Right ventricle myocardium superior (tissue), 1 donor: ENCODE measurements at regions not wholly inside any gene's neighbourhood (a gene's known extent, or its start where the extent isn't known, plus 50 kb on each side); places are given as distances from the start of the nearest gene placed in this dataset.
A peak's percentile ranks its signal among the peaks of the same experiment; 100 is the strongest.
"Not testable (repeated sequence)": the region's sequence is repeated elsewhere in the genome, so short reads cannot be mapped to it uniquely, and the experiment has no call there.

ENCODE experiments used
- ATAC-seq: fragments of 200-7000 bp; cut with Tn5 transposase; one replicate; pipeline ENCODE4 v1.9.1; 2020; ENCODE audit warnings: mild to moderate bottlenecking; ENCODE audit not compliant: poor library complexity
- DNase-seq: peaks from one replicate; pipeline ENCODE4 v3.0.0-alpha.2; 2020
- intact Hi-C: fragments of 100-400 bp; cut with DNase I; formaldehyde crosslinking; loops from one replicate; pipeline ENCODE4 v1.11.2; 2022
- donor health status: DM: no; HTN: yes; CAD: no; lungs with severe emphysema.

GRCh38 chr9:106119176-106119575 is 424.8 kb downstream of the TMEM38B start:
- no peak for DNase-seq
- ATAC-seq: no peak
- intact Hi-C loops: no loop called here

DNA sequence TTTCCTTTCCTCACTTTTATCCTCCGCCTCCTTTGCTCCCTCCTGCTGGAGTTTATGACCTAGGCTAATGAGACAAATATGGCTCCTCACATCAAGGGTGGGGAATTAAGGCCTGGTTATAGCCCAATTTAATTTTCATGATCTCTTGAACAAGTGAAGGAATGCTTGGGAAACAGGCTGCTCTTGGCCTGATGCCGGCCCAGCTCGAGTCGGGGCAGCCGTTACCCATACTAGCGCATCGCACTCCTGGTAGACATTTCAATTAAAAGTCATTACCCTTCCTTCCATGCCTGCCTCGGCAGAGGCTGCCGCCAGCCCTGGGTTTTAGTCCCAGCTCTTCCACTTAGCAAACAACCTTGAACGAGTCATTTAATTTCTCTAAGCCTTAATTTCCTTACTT is 425.7 kb downstream of the TMEM38B start:
- intact Hi-C loops: no loop called here
- no peak for DNase-seq
- no peak for ATAC-seq

- no peak for DNase-seq
- no peak for ATAC-seq
- intact Hi-C loops: no loop called here
These were observed 433.4 kb downstream of the TMEM38B start for GRCh38 chr9:106127776-106128175.

- DNase-seq: no peak
These were observed 436.0 kb downstream of the TMEM38B start for GRCh38 chr9:106130374-106130773.

DNA sequence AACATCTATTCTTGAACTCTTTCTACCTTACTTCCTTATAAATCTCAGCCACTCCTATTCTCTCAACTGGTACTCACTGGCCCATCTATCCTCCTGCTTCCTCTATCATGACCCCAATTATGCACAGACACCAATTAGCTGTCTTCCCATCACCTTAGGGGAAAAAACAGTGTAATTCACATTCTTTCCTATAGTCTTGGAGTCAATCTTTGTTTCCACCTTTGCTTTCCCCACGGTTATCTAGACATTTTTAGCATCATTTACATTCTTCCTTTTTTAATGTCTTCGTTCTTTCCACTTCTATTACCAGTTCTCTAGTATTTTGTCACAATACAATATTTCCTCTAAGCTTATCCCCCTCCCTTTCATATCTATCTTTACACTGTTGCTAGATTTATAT is 449.4 kb downstream of the TMEM38B start:
- no peak for DNase-seq
- intact Hi-C loops: no loop called here
- ATAC-seq: no peak

More at GRCh38 chr9:106130374-106130773, 436.0 kb downstream of the TMEM38B start:
- ATAC-seq: no peak
- intact Hi-C loops: no loop called here

- DNase-seq (no peak), ATAC-seq (no peak)
- intact Hi-C loops: no loop called here
These were observed 451.9 kb downstream of the TMEM38B start for GRCh38 chr9:106146066-106146840.

- intact Hi-C loops: no loop called here
- DNase-seq (no peak), ATAC-seq (no peak)
These were observed 452.5 kb downstream of the TMEM38B start for GRCh38 chr9:106146886-106147285.

DNA sequence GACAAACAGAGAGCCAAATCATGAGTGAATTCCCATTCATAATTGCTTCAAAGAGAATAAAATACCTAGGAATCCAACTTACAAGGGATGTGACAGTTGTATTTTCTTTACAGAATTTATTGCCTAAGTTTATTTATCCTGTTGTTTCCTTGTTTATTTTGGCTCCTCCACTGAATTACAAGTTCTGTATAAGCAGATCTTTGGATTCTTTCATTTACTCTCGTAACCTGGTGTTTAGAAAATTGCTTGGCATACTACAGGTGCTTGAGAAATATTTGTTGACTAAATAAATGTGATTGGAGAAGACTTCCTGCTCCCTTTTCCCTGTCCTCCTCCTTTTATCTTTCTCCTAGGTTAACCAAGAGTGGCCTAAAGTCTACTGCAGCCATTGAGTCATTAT is 455.6 kb downstream of the TMEM38B start:
- intact Hi-C loops: no loop called here
- DNase-seq (no peak), ATAC-seq (no peak)

DNA sequence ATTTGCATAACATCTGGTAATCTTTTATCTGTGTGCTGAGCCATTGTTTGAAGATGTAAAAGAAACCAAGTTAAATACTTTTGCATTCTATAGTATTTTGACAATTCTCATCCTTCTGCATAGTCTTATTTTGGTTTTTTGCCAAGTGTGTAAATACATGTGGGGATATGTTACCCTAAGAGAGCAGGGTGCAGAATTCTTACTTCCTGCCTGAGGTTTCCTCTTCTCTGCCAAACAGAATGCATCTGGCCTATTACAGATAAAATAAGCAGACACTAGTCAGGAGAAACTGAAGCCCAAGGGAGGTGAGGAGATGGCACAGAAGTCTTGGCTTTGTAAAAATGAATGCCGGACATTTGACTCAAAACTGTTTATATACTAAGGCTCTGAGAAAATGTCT is 462.1 kb downstream of the TMEM38B start:
- no peak for DNase-seq
- intact Hi-C loops: no loop called here
- ATAC-seq: no peak

DNA sequence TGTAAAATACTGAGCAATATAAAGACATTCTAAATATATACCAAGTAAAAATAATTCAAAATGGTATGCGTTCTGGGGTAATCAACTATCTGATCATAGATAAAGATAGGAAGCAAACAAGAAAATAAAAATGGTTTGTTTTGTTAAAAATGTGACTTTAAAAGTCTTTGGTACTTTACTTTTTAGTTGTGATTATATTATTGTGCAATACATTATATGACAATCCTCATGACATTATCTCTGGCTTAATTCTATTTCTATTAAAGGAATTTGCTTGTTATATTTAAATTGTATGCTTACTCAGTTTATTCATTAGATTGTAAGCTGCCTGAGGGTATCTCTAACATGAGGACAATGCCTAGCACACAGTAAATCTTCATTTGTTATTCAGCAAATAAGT is 477.9 kb downstream of the TMEM38B start:
- no peak for ATAC-seq
- no peak for DNase-seq
- intact Hi-C loops: no loop called here

DNA sequence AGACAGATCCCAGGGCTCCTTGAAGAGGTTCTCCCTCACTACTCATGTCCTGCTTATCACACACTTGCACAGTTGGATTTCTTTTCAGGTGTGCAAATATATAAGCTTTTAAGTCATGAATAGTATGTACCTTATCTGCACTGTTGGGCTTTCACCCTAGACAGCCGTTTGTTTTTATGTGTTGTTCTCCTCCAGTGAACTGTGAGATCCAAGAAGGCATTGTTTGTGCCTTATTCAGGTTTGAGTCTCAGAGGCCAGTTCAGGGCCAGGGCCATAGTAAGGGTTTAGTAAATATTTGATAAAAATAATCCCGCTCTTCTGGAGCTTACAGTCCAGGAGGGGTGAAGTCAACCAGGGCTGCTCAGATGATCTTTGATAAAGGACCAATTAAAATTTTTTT is 480.0 kb downstream of the TMEM38B start:
- intact Hi-C loops: no loop called here
- DNase-seq (no peak), ATAC-seq (no peak)

DNA sequence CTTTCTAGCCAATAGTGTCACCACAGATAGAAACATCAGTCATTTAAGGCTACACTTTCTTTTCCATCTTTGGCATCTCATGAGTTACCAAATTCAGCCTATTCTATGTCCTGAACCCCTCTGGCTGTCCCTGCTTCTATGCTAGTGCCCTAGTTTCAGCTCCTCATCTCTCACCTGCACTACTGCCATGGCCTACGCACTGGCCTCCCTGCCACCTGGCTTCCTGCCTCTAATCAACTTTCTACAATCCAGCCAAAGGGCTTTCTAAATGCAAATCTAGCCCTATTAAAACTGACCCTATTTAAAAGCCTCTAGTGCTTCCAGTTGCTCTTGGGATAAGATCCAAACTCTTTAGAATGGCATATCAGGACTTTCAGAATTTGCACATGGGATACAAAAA is 482.9 kb downstream of the TMEM38B start:
- intact Hi-C loops: no loop called here
- DNase-seq: no peak
- no peak for ATAC-seq

DNA sequence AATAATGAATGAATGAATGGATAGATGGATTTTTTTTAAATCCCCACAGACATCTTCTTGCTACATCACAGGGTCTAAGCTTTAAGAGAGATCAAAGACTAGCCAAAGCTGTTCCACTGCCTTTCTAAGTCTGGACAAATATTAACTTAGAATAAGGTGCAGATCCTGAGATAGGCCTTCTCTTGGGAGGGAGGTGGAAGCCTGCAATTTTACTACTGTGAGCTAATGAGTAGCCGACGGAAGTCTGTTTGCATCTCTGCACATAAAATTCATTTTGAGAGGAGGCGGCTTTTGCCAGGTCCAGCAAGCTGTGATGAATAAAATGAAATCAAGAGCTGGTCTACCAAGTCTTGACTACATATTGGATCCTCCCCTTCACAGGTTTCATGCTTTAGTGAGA is 484.9 kb downstream of the TMEM38B start:
- no peak for ATAC-seq
- intact Hi-C loops: no loop called here
- no peak for DNase-seq

- intact Hi-C loops, DNase-seq, ATAC-seq: not testable (repeated sequence)
These were observed 509.6 kb downstream of the TMEM38B start for GRCh38 chr9:106203815-106204516.

GRCh38 chr9:106207298-106207697 is 513.0 kb downstream of the TMEM38B start:
- ATAC-seq (no peak), DNase-seq (no peak)
- intact Hi-C loops: loop anchor here (5.0 kb wide), 1 partner anchor 300 kb away; no protein-coding TSS in a partner anchor

GRCh38 chr9:106218427-106218826 is 524.1 kb downstream of the TMEM38B start:
- no peak for DNase-seq
- ATAC-seq: no peak
- intact Hi-C loops: no loop called here

DNA sequence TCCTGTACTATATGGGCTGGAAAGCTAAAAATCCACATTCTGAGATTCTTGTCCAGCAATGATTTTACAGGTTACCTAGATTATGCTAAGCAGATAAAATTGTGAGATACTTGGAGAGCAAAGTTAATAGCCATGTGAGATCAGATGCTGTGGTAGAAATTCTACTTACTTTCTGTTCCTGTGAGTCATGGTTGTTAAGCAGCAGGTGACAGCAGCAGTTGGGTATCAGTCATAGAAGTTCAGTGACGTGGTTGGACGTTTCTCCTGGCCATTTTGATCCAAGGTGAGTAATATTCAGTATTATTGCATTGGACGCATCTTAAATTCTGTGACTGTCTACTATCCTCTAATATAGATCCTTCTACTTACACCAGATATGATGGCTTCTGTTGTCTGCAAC is 524.5 kb downstream of the TMEM38B start:
- no peak for ATAC-seq
- intact Hi-C loops: no loop called here
- DNase-seq: no peak

DNA sequence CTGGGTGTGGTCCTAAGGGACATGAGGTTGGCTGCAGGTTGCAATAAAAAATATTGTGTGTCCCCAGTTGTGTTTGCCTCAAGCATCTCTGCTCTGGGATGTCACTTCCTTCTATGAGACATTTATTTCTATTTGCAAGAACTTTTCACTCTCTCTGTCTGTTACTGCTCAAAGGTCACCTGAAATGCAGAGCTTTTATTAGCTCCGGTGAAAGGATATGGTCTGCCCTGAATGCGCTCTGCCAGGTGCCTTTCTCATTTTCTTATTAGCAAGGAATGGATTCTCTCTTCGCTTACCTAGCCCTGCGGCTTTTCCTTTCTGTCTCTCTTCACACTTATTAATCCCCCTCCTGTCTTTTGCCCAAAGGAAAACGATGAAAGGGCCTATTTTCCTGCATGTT is 526.1 kb downstream of the TMEM38B start:
- DNase-seq: no peak
- intact Hi-C loops: no loop called here

GRCh38 chr9:106228861-106229260 is 534.5 kb downstream of the TMEM38B start:
- DNase-seq (peak; percentile 67), ATAC-seq (peak; percentile 94)
- intact Hi-C loops: no loop called here

More for the DNA sequence above, 526.1 kb downstream of the TMEM38B start:
- ATAC-seq: no peak

DNA sequence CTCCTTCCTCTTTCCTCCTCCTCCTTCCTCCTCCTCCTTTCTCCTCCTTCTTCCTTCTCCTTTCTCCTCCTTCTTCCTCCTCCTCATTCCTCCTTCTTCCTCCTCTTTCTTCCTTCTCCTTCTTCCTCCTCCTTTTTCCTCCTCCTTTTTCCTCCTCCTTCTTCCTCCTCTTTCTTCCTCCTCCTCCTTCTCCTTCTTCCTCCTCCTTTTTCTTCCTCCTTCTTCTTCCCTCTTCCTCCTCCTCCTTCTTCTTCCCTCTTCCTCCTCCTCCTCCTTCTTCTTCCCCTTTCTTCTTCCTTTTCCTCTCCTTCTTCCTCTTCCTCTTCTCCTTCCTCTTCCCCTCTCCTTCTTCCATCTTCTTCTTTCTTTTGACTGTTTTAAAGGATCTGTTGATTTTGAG is 538.8 kb downstream of the TMEM38B start:
- intact Hi-C loops: no loop called here

More for the DNA sequence above, 538.8 kb downstream of the TMEM38B start:
- DNase-seq (no peak), ATAC-seq (no peak)
